Neural progenitor cell (in vitro differentiated cells): ENCODE measurements at regions not wholly inside any gene's neighbourhood (a gene's known extent, or its start where the extent isn't known, plus 50 kb on each side); places are given as distances from the start of the nearest gene placed in this dataset.

Source experiments
- CTCF ChIP-seq: fragments of 200-600 bp; sonication (generic); IDR thresholded peaks from 2 replicates; pipeline ENCODE4 v1.5.1; 2017; ENCODE audit warnings: antibody characterized with exemption, mild to moderate bottlenecking
- EZH2 ChIP-seq: fragments of 200-600 bp; sonication (generic); IDR thresholded peaks from 2 replicates; pipeline ENCODE4 v1.6.1; 2017; ENCODE audit warnings: antibody characterized with exemption, mild to moderate bottlenecking, moderate library complexity
- EZH2phosphoT487 ChIP-seq: fragments of 200-600 bp; sonication (generic); IDR thresholded peaks from 2 replicates; pipeline ENCODE4 v1.6.1; 2017; ENCODE audit warnings: antibody characterized with exemption

GRCh38 chr3:109548192-109548938 lies 211.0 kb upstream of the DPPA4 start:
- TF ChIP-seq CTCF (no peak), EZH2 (no peak), EZH2phosphoT487 (no peak)
